ENCODE measurements at regions not wholly inside any gene's neighbourhood (a gene's known extent, or its start where the extent isn't known, plus 50 kb on each side); places are given as distances from the start of the nearest gene placed in this dataset.

GRCh38 chr3:67291287-67292252 lies 293.5 kb downstream of the KBTBD8 start:
- Histone ChIP-seq H3K4me3 (no peak overlapping the region), H3K27ac (no peak overlapping the region)
- TF ChIP-seq, protein P1, sequence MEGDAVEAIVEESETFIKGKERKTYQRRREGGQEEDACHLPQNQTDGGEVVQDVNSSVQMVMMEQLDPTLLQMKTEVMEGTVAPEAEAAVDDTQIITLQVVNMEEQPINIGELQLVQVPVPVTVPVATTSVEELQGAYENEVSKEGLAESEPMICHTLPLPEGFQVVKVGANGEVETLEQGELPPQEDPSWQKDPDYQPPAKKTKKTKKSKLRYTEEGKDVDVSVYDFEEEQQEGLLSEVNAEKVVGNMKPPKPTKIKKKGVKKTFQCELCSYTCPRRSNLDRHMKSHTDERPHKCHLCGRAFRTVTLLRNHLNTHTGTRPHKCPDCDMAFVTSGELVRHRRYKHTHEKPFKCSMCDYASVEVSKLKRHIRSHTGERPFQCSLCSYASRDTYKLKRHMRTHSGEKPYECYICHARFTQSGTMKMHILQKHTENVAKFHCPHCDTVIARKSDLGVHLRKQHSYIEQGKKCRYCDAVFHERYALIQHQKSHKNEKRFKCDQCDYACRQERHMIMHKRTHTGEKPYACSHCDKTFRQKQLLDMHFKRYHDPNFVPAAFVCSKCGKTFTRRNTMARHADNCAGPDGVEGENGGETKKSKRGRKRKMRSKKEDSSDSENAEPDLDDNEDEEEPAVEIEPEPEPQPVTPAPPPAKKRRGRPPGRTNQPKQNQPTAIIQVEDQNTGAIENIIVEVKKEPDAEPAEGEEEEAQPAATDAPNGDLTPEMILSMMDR (IDR thresholded peaks at IDR 0.05) = no peak
- DNase-seq (ENCODE audit: low spot score) = no peak

DNA sequence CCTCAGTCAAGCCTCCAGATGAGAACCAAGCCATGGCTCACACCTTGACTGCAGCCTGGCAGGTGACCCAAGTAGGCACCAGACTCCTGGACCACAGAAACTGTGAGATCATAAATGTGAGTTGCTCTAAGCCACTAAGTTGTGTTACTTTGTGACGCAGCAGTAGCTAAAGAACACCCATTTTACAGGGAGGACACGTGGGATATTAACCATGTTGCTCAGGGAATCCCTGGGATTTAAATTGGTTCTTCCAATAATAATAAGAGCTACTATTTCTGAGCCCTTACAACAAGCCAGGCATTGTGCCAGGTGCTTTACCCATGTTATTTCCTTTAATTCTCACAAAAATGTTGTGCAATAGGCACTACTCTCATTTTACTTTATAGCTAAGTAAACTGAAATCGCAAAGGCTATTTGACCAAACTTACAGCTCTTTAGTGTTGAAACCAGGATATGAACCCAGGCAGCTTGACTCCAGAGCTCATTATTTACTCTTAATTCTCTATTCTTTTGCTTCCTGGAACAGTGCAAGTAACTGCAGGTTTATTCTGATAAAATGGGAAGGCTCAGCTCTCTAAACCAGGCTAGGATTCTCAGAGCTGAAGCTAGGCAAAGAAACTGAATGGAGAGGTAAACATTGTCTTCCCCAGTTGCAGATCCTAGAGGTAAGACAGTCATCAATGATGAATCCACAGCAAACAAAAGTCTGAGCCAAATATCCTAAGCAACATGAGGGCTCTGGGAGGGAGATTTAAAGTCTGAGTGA lies 294.4 kb downstream of the KBTBD8 start:
- Histone ChIP-seq H3K4me3 (no peak overlapping the region), H3K27ac (no peak overlapping the region)
- TF ChIP-seq, protein P1 (IDR thresholded peaks at IDR 0.05) = no peak
- DNase-seq (ENCODE audit: low spot score) = no peak

GRCh38 chr3:67294341-67294740 lies 296.2 kb downstream of the KBTBD8 start:
- TF ChIP-seq, protein P1 (IDR thresholded peaks at IDR 0.05) = no peak
- DNase-seq (ENCODE audit: low spot score) = no peak
- H3K4me3 ChIP-seq = no peak overlapping the region
- no peak overlapping the region for H3K27ac ChIP-seq

DNA sequence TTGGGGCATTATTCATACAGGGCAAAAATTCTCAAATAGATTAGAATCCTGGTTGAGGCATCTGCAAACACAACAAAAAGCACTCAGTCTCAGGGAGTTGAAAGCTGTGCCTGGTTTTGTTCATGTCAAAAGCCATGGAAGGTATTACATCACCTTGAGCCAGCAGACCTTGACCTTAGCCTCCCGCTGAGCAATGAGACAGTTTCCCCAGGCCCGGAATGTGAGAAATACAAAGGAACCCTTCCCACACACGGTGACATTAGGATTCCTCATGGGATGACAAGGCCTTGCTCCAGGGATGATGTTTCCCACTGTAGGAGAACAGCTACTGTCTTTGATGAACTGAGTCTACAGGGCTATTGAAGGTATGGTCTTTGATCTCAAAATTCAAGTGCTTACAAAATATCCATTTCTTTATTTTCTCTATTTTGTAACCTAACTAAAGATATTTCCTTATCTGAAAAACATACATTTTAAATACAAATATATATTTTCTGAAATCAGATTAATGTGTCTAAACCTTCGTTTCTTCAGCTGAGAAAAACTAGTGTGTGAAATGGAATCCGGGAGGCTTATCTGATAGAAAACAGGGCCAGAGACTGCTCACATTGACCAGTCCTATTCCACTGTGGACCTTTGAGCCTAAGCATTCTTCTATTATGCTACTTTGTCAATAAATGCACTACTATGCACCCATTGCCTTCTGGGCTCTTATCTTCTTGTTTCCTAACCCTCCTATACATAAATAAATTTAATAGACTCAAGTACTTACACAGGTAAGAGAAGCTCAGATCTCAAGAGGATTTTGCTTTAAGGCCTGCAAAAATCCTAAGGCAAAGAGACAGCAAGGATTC lies 298.2 kb downstream of the KBTBD8 start:
- no peak overlapping the region for H3K4me3 ChIP-seq
- no peak for DNase-seq (ENCODE audit: low spot score)
- H3K27ac ChIP-seq = no peak overlapping the region
- TF ChIP-seq, protein P1 (IDR thresholded peaks at IDR 0.05) = no peak

DNA sequence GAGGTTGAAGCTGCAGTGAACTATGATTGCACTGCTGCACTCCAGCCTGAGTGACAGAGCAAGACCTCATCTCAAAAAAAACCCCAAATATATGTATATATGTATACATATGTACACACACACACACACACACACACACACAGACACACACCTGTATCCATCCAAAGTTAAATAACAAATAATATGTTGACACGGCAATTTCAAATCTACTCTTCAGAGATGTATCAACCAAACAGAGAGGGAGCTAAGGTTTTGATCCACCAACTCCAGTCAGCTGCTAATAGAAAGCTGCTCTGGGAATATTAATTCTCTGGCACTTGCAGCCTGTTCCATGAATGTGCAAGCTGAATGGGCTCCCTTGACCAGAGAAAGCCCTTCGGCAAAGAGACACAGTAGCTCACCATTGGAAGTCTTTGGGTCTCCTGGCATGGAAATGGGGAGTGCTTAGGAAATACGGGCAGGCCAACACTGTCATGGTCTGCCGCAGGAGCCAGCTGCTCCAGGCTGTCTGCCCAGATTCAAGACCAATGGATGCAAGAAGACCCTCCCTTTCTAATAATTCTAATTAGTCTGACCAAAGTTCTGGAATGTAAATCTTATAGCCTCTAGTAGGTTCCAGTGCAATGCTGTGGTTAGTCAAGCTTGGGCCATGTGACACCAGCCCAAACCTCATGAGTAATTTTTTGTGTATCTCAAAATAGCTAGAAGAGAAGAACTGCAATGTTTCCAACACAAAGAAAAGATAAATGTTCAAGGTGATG lies 299.8 kb downstream of the KBTBD8 start:
- TF ChIP-seq, protein P1 (IDR thresholded peaks at IDR 0.05) = no peak
- Histone ChIP-seq H3K27ac (no peak overlapping the region), H3K4me3 (no peak overlapping the region)
- DNase-seq (ENCODE audit: low spot score) = no peak

DNA sequence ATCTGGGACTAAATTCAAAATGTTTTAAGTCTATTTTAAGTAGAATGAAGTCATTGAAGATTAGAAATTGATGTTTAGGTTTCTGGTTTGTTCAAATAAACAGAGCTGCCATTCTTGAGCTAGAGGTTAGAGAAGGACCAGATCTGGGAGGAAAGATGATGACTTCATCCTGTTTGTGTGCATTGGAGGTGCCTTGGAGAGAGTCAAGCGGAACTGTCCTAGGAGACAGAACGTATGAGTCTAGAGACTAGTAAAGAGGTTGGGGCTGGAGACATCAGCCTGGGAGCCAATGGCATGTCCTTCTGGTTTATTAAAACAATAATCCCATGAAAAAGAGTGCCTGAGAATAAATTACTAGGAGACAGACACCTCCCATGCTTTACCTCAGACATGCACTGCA lies 303.4 kb downstream of the KBTBD8 start:
- TF ChIP-seq, protein P1 (IDR thresholded peaks at IDR 0.05) = no peak
- DNase-seq (ENCODE audit: low spot score) = no peak
- H3K4me3 ChIP-seq = no peak overlapping the region
- no peak overlapping the region for H3K27ac ChIP-seq
